GM12891 (cell line): ENCODE measurements at regions not wholly inside any gene's neighbourhood (a gene's known extent, or its start where the extent isn't known, plus 50 kb on each side); places are given as distances from the start of the nearest gene placed in this dataset.

ENCODE experiments used
- POLR2A ChIP-seq: IDR thresholded peaks from 2 replicates; pipeline ENCODE4 v1.6.1; 2011; ENCODE audit warnings: low read depth, low read length, control low read depth
- POLR2AphosphoS5 ChIP-seq: IDR thresholded peaks from 2 replicates; pipeline ENCODE4 v1.6.1; 2011; ENCODE audit warnings: low read depth, low read length, control low read depth
- TAF1 ChIP-seq: IDR thresholded peaks from 2 replicates; pipeline ENCODE4 v1.6.1; 2011; ENCODE audit warnings: low read depth, low read length, control low read depth

- TF ChIP-seq POLR2AphosphoS5 (no peak), TAF1 (no peak), POLR2A (no peak)
Observed at GRCh38 chr2:145820651-145821050, 1300.7 kb upstream of the ZEB2 start.
